Neuronal stem cell (in vitro differentiated cells): ENCODE measurements at regions not wholly inside any gene's neighbourhood (a gene's known extent, or its start where the extent isn't known, plus 50 kb on each side); places are given as distances from the start of the nearest gene placed in this dataset.

ENCODE experiments used
- DNase-seq: peaks from one replicate; pipeline ENCODE4 v3.0.0-alpha.2; 2013; ENCODE audit warnings: low spot score
- H2AFZ ChIP-seq: one replicate; pipeline ENCODE4 v1.6.1; 2013; ENCODE audit warnings: mild to moderate bottlenecking, low read length, inconsistent platforms
- H2AK5ac ChIP-seq: 2 replicates; pipeline ENCODE4 v1.6.1; 2013; ENCODE audit warnings: low read depth, mild to moderate bottlenecking, inconsistent platforms, low read length, moderate library complexity, mixed read lengths
- H2BK120ac ChIP-seq: 2 replicates; pipeline ENCODE4 v1.6.1; 2013; ENCODE audit warnings: low read depth, mild to moderate bottlenecking, inconsistent platforms, low read length, moderate library complexity, mixed read lengths
- H2BK12ac ChIP-seq: one replicate; pipeline ENCODE4 v1.6.1; 2013; ENCODE audit warnings: low read length, inconsistent platforms
- H2BK15ac ChIP-seq: 2 replicates; pipeline ENCODE4 v1.6.1; 2013; ENCODE audit warnings: mild to moderate bottlenecking, low read length, inconsistent platforms, mixed read lengths
- H2BK5ac ChIP-seq: one replicate; pipeline ENCODE4 v1.6.1; 2013; ENCODE audit warnings: inconsistent platforms, mild to moderate bottlenecking, low read length, moderate library complexity
- H3K14ac ChIP-seq: one replicate; pipeline ENCODE4 v1.6.1; 2013; ENCODE audit warnings: low read length, inconsistent platforms
- H3K18ac ChIP-seq: 2 replicates; pipeline ENCODE4 v1.6.1; 2013; ENCODE audit warnings: low read length, inconsistent platforms
- H3K23ac ChIP-seq: 2 replicates; pipeline ENCODE4 v1.6.1; 2013; ENCODE audit warnings: low read depth, mild to moderate bottlenecking, mixed read lengths, low read length, inconsistent platforms; ENCODE audit not compliant: poor library complexity
- H3K27ac ChIP-seq: replicated peaks from 3 replicates; pipeline ENCODE4 v1.5.1; 2013; ENCODE audit warnings: low read length, inconsistent platforms
- H3K27me3 ChIP-seq, 3 experiments: 2 replicates each; pipeline ENCODE4 v1.6.1; 2013; ENCODE audit warnings: low read length in 3 of 3, mild to moderate bottlenecking in 2 of 3, inconsistent platforms in 1 of 3, low read depth in 1 of 3, mixed read lengths in 1 of 3, moderate library complexity in 1 of 3; ENCODE audit not compliant: control insufficient read depth in 3 of 3, insufficient read depth in 3 of 3
- H3K36me3 ChIP-seq, 2 donors: replicated peaks in 1 of 2; 2 replicates each; pipeline ENCODE4 v1.6.1; 2013; ENCODE audit warnings: low read length in 2 of 2; ENCODE audit not compliant: control insufficient read depth in 2 of 2, insufficient read depth in 2 of 2
- H3K4ac ChIP-seq: 2 replicates; pipeline ENCODE4 v1.6.1; 2013; ENCODE audit warnings: inconsistent platforms, mild to moderate bottlenecking, low read length, moderate library complexity
- H3K4me1 ChIP-seq, 2 donors: 1 replicate in 1 of 2; 2 replicates in 1 of 2; pipeline ENCODE4 v1.6.1; 2013; ENCODE audit warnings: low read length in 2 of 2, low read depth in 1 of 2; ENCODE audit not compliant: control insufficient read depth in 2 of 2, insufficient read depth in 1 of 2
- H3K4me2 ChIP-seq: one replicate; pipeline ENCODE4 v1.6.1; 2013; ENCODE audit warnings: mild to moderate bottlenecking, low read length, inconsistent platforms; ENCODE audit not compliant: insufficient read depth, poor library complexity, severe bottlenecking
- H3K4me3 ChIP-seq, 2 donors: 2 replicates each; pipeline ENCODE4 v1.5.1; 2013; ENCODE audit warnings: low read length in 2 of 2, mild to moderate bottlenecking in 2 of 2, inconsistent platforms in 1 of 2, moderate library complexity in 1 of 2
- H3K79me1 ChIP-seq: one replicate; pipeline ENCODE4 v1.6.1; 2013; ENCODE audit warnings: low read depth, mild to moderate bottlenecking, inconsistent platforms, low read length, moderate library complexity
- H3K9ac ChIP-seq: one replicate; pipeline ENCODE4 v1.6.1; 2013; ENCODE audit warnings: mild to moderate bottlenecking, low read depth, low read length, inconsistent platforms; ENCODE audit not compliant: poor library complexity
- H3K9me3 ChIP-seq, 2 donors: replicated peaks in 1 of 2; 2 replicates each; pipeline versions ENCODE3 to v1.6.1; 2013; ENCODE audit warnings: low read length in 2 of 2, mild to moderate bottlenecking in 2 of 2, inconsistent platforms in 1 of 2, low read depth in 1 of 2, mixed read lengths in 1 of 2, moderate library complexity in 1 of 2; ENCODE audit not compliant: control insufficient read depth in 2 of 2, insufficient read depth in 1 of 2
- H4K8ac ChIP-seq: one replicate; pipeline ENCODE4 v1.6.1; 2013; ENCODE audit warnings: low read depth, mild to moderate bottlenecking, inconsistent platforms, low read length, moderate library complexity
- H4K91ac ChIP-seq: one replicate; pipeline ENCODE4 v1.6.1; 2013; ENCODE audit warnings: low read length, low read depth, mild to moderate bottlenecking, inconsistent platforms; ENCODE audit not compliant: poor library complexity
- WGBS, 2 donors: extraction: QIAGEN DNeasy Blood & Tissue Kit; methylation state at CpG; one replicate each; pipeline ENCODE4 v1.1.7; 2013; ENCODE audit warnings: missing lambda C conversion rate in 2 of 2, mixed read lengths in 1 of 2; ENCODE audit not compliant: insufficient read length in 2 of 2, insufficient replicate concordance in 1 of 2; ENCODE audit errors: extremely low coverage in 2 of 2; 5-methylcytosine and 5-hydroxymethylcytosine counted together

GRCh38 chr7:112575864-112576263, 95.1 kb downstream of the LSMEM1 start:
- Histone ChIP-seq H3K14ac (no peak overlapping the region), H3K4me2 (no peak overlapping the region), H3K27ac (no peak overlapping the region), H3K79me1 (no peaks in the 10 kb centered on the region), H3K27me3 (no peaks in the 10 kb centered on the region), H4K8ac (no peak overlapping the region), H2AFZ (no peak overlapping the region), H3K4me3 (no peak overlapping the region), H3K9ac (no peak overlapping the region), H3K4ac (no peak overlapping the region), H3K4me1 (no peaks in the 10 kb centered on the region), H2BK120ac (no peak overlapping the region), H3K36me3 (no peaks in the 10 kb centered on the region), H2BK12ac (no peak overlapping the region), H2BK5ac (no peak overlapping the region), H3K18ac (no peak overlapping the region), H2AK5ac (no peak overlapping the region), H4K91ac (no peak overlapping the region), H2BK15ac (no peak overlapping the region), H3K9me3 (peaks cover 0 to 2% of the 10 kb centered on the region in 2 donors), H3K23ac (no peak overlapping the region)
- WGBS, 2 donors = no CpG with 5 or more reads among the region's 1 CpG
- DNase-seq = no peak

- no peak overlapping the region for H3K27ac ChIP-seq
- DNase-seq = no peak
- no peak overlapping the region for H3K9ac ChIP-seq
- no peak overlapping the region for H2BK12ac ChIP-seq
- H3K4me1 ChIP-seq = no peaks in the 10 kb centered on the region
- no peak overlapping the region for H3K14ac ChIP-seq
- no peaks in the 10 kb centered on the region for H3K79me1 ChIP-seq
- H2BK120ac ChIP-seq = no peak overlapping the region
- no peak overlapping the region for H2AFZ ChIP-seq
- H4K91ac ChIP-seq = no peak overlapping the region
- H3K23ac ChIP-seq = no peak overlapping the region
- WGBS, 2 donors = no CpG with 5 or more reads among the region's 4 CpGs
- no peak overlapping the region for H4K8ac ChIP-seq
- H3K27me3 ChIP-seq = no peaks in the 10 kb centered on the region
- H3K36me3 ChIP-seq = no peaks in the 10 kb centered on the region
- H3K9me3 ChIP-seq = no peaks in the 10 kb centered on the region
- H2BK5ac ChIP-seq = no peak overlapping the region
- H2BK15ac ChIP-seq = no peak overlapping the region
- H3K4me3 ChIP-seq = no peak overlapping the region
- no peak overlapping the region for H3K18ac ChIP-seq
- no peak overlapping the region for H3K4ac ChIP-seq
- H2AK5ac ChIP-seq = no peak overlapping the region
- H3K4me2 ChIP-seq = no peak overlapping the region
Observed at GRCh38 chr7:112579388-112579787, 98.6 kb downstream of the LSMEM1 start.

GRCh38 chr7:112580717-112581435, 100.1 kb downstream of the LSMEM1 start:
- H3K79me1 ChIP-seq = no peaks in the 10 kb centered on the region
- no peaks in the 10 kb centered on the region for H3K4me1 ChIP-seq
- no peak overlapping the region for H2BK120ac ChIP-seq
- H3K18ac ChIP-seq = no peak overlapping the region
- no peak overlapping the region for H2BK12ac ChIP-seq
- H3K4me3 ChIP-seq = no peak overlapping the region
- no peak overlapping the region for H3K14ac ChIP-seq
- no peak overlapping the region for H2AFZ ChIP-seq
- no peak overlapping the region for H3K4ac ChIP-seq
- no peak overlapping the region for H4K91ac ChIP-seq
- H3K23ac ChIP-seq = no peak overlapping the region
- no peak overlapping the region for H3K9ac ChIP-seq
- H3K9me3 ChIP-seq = no peaks in the 10 kb centered on the region
- no peak overlapping the region for H2BK5ac ChIP-seq
- no peak overlapping the region for H2AK5ac ChIP-seq
- H3K27ac ChIP-seq = no peak overlapping the region
- H3K4me2 ChIP-seq = no peak overlapping the region
- no peaks in the 10 kb centered on the region for H3K27me3 ChIP-seq
- no peak for DNase-seq
- H4K8ac ChIP-seq = no peak overlapping the region
- WGBS, 2 donors = no CpG with 5 or more reads among the region's 5 CpGs
- H3K36me3 ChIP-seq = no peaks in the 10 kb centered on the region
- no peak overlapping the region for H2BK15ac ChIP-seq

- H3K36me3 ChIP-seq = no peaks in the 10 kb centered on the region
- no peaks in the 10 kb centered on the region for H3K79me1 ChIP-seq
- H4K8ac ChIP-seq = no peak overlapping the region
- H3K18ac ChIP-seq = no peak overlapping the region
- no peak for DNase-seq
- no peak overlapping the region for H3K9ac ChIP-seq
- no peak overlapping the region for H4K91ac ChIP-seq
- no peaks in the 10 kb centered on the region for H3K4me1 ChIP-seq
- H3K9me3 ChIP-seq = no peaks in the 10 kb centered on the region
- H2AK5ac ChIP-seq = no peak overlapping the region
- no peak overlapping the region for H2BK120ac ChIP-seq
- H3K4me2 ChIP-seq = no peak overlapping the region
- no peaks in the 10 kb centered on the region for H3K27me3 ChIP-seq
- H2BK12ac ChIP-seq = no peak overlapping the region
- no peak overlapping the region for H2AFZ ChIP-seq
- no peak overlapping the region for H3K27ac ChIP-seq
- no peak overlapping the region for H2BK15ac ChIP-seq
- no peak overlapping the region for H3K4ac ChIP-seq
- H3K14ac ChIP-seq = no peak overlapping the region
- H3K4me3 ChIP-seq = no peak overlapping the region
- no peak overlapping the region for H3K23ac ChIP-seq
- no peak overlapping the region for H2BK5ac ChIP-seq
Observed at GRCh38 chr7:112581529-112581928, 100.7 kb downstream of the LSMEM1 start.
